Retinal pigment epithelial cell (primary cell): ENCODE measurements at regions not wholly inside any gene's neighbourhood (a gene's known extent, or its start where the extent isn't known, plus 50 kb on each side); places are given as distances from the start of the nearest gene placed in this dataset.

ENCODE experiments used
- DNase-seq: peaks from one replicate; pipeline ENCODE4 v3.0.0-alpha.2; 2010; ENCODE audit warnings: low read depth
- H3K4me3 ChIP-seq: 2 replicates; pipeline ENCODE4 v1.5.1; 2011; ENCODE audit warnings: mild to moderate bottlenecking, low read length, control low read depth, moderate library complexity
- TF ChIP-seq, protein P1 (sequence below): conservative IDR thresholded peaks from 2 replicates; pipeline ENCODE4 v1.5.1; 2011; ENCODE audit warnings: low read depth, low read length, control low read depth, inconsistent platforms

DNA sequence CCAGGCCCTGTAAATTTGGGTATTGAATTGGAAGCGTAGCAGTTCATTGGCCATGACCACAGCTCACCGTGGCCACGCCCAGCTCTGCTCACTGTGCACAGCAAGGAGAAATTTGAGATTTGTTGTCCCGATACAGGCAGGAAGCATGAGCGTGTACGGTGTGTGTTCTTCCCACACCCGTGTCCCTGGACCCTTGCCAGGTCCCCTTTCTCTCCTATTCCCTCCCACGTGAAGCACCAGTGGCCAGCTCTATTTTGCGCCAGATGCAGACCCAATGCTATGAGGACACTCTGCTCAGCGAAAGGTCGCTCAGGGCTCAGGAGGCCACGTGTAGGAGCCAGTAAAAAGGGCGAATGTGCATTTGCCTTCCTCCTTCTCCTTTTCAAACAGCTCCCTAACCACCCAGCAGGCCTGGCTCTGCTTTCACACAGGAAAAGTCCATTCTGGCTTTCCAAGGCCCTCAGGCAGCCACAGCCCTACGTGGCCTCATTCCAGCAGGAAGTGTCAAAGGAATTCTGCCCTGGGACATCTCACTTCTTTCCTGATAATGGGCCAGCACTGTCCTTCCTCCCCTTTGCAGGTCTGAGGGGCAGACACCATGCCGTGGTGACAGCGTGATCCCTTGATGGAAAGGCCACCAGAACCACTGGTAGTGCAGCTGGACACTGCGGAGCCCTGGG is 499.2 kb upstream of the CDH4 start:
- TF ChIP-seq, protein P1, sequence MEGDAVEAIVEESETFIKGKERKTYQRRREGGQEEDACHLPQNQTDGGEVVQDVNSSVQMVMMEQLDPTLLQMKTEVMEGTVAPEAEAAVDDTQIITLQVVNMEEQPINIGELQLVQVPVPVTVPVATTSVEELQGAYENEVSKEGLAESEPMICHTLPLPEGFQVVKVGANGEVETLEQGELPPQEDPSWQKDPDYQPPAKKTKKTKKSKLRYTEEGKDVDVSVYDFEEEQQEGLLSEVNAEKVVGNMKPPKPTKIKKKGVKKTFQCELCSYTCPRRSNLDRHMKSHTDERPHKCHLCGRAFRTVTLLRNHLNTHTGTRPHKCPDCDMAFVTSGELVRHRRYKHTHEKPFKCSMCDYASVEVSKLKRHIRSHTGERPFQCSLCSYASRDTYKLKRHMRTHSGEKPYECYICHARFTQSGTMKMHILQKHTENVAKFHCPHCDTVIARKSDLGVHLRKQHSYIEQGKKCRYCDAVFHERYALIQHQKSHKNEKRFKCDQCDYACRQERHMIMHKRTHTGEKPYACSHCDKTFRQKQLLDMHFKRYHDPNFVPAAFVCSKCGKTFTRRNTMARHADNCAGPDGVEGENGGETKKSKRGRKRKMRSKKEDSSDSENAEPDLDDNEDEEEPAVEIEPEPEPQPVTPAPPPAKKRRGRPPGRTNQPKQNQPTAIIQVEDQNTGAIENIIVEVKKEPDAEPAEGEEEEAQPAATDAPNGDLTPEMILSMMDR, result no peak
- no peak for DNase-seq
- no peak overlapping the region for H3K4me3 ChIP-seq

DNA sequence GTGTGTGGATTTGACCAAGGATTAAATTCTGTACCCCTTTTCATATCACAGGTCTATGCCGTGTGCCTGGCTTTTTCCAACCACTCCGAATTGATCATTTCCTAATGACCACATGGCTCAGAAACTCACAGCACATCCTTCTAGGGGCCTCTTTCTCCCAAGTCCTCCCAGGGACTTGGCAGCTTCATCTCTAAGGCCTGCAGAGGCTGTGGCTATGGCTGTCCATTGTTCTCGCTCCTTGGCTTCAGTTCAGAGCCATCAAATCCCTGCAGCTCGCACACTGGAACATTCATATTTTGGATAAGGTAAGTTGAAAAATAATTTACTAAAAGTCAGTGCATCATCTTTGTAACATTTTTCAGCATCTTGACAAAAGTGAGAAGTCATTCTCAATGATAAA is 497.2 kb upstream of the CDH4 start:
- DNase-seq, result no peak
- no peak overlapping the region for H3K4me3 ChIP-seq
- TF ChIP-seq, protein P1, result no peak

DNA sequence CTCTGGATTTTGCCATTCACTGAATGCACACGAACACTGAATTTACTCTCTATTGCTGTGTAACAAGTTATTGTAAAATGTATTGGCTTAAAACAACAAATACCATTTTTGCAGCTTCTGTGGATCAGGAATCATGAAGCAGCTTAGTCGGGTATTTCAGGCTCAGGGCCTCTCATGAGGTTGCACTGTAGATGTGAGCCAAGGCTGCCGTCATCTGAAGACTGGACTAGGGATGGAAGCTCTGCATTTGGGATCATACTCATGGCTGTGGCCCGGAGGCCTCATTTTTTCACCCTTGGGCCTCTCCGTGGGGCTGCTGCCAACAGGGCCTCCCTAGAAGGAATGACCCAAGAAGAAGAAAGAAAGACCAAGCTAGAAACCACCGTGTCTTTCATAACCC is 492.4 kb upstream of the CDH4 start:
- TF ChIP-seq, protein P1, result no peak
- no peak overlapping the region for H3K4me3 ChIP-seq
- DNase-seq, result no peak

DNA sequence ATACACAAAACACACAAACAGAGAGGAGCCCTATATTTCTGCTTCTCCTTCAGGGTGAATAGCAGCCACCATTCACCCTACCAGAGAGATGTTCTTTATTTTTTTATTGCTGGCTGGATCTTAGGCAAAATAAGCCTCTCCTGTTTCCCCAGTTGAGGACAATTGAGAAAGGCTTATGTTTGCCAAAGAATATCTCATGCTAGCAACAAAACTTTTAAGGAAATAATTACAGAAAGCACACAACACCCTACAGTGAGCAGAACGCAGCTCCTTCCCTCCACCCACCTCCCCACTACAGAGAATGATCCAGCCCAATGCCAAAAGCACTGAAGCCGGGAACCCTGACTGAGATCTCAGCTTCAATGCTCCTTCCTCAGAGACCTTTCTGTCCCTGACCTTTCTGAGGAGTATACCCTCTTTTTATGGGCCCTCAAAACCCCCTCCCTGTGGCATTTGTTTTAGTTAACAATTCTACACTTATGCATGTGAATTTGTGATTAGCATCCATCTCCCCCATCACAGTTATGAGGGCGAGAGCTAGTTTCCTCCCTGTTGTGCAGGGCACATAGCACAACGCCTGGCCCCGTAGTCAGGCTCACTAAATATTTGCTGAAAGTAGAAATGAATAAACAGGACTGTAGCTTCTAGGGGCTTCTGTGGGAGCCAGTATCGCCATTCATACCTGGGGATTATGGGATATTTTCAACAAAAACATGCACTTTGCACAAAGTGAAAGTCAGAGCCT is 491.6 kb upstream of the CDH4 start:
- TF ChIP-seq, protein P1, result no peak
- H3K4me3 ChIP-seq, result no peak overlapping the region
- DNase-seq, result no peak

DNA sequence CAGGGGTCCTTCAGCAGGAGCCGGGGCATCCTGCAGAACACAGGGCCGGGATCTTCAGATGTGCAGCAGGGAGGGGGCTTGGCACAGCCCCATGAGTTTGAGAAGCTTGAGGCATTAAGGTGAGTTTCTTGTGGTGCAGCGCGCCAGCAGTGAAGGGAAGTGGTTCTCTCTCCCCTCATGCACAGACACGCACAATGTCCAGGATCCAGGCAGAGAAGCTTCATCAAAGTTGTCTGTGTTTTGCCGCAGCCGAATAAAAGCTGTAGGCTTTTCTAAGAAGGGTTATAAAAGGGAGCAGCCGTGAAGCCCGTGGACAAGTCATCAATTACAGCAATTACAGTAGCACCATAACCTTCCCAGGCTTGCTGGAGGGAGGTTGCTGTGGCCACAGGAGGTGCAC is 491.0 kb upstream of the CDH4 start:
- no peak overlapping the region for H3K4me3 ChIP-seq
- DNase-seq, result no peak
- TF ChIP-seq, protein P1, result no peak

DNA sequence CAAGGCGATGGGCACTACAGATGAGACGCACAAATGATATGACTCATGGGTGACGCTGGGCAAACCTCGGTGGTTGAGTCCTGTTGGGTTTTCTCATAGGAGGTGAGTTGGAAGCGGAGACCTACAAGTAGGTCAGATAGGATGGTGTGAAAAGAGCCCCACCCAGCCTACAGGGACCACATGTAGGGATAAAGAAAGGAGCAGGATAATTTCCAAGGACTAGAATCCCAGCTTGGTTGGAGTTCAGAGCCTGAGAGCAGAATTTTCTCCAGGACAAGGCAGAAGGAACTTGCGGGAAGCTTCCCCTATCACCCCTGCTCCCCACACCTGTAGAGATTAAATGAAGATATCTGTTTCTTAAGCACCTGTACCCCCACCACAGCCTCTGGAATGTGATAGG is 489.7 kb upstream of the CDH4 start:
- DNase-seq, result no peak
- TF ChIP-seq, protein P1, result no peak
- H3K4me3 ChIP-seq, result no peak overlapping the region

DNA sequence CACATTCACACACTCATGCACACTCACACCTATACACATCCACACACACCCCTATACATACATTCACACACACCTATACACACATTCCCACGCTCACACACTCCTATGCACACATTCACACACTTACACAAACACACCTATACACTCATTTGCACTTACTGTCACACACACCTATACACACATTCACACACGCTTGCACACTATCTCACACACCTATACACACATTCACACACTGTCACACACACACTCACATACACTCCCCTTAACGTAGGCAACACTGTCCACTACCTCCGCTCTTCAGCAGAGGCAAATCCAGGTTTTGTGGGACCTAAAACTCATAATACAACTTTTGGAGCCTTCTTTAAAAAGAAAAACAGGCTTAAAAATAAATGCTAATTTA is 487.7 kb upstream of the CDH4 start:
- TF ChIP-seq, protein P1, result no peak
- H3K4me3 ChIP-seq, result no peak overlapping the region
- no peak for DNase-seq
